GM03348 (cell line): ENCODE measurements at regions not wholly inside any gene's neighbourhood (a gene's known extent, or its start where the extent isn't known, plus 50 kb on each side); places are given as distances from the start of the nearest gene placed in this dataset.
"Not testable (repeated sequence)": the region's sequence is repeated elsewhere in the genome, so short reads cannot be mapped to it uniquely, and the experiment has no call there.

Source experiments
- DNase-seq: peaks from one replicate; pipeline ENCODE4 v3.0.0; 2012; ENCODE audit warnings: low spot score

GRCh38 chr12:127038761-127039160, 1228.2 kb upstream of the TMEM132C start:
- DNase-seq, result no peak

GRCh38 chr12:127041985-127042625, 1224.9 kb upstream of the TMEM132C start:
- DNase-seq, result no peak

- DNase-seq, result no peak
Observed at GRCh38 chr12:127043731-127044130, 1223.2 kb upstream of the TMEM132C start.

- DNase-seq, result no peak
Observed at GRCh38 chr12:127044836-127045235, 1222.1 kb upstream of the TMEM132C start.

- DNase-seq, result no peak
Observed at GRCh38 chr12:127046467-127046866, 1220.5 kb upstream of the TMEM132C start.

- DNase-seq, result no peak
Observed at GRCh38 chr12:127048057-127048456, 1218.9 kb upstream of the TMEM132C start.

- not testable (repeated sequence) for DNase-seq
Observed at GRCh38 chr12:127048525-127048924, 1218.4 kb upstream of the TMEM132C start.

GRCh38 chr12:127051139-127051538, 1215.8 kb upstream of the TMEM132C start:
- DNase-seq, result no peak

- peak; percentile 65 for DNase-seq
Observed at GRCh38 chr12:127052511-127053232, 1214.3 kb upstream of the TMEM132C start.

GRCh38 chr12:127054531-127054930, 1212.4 kb upstream of the TMEM132C start:
- DNase-seq, result peak; percentile 72

GRCh38 chr12:127060310-127060847, 1206.6 kb upstream of the TMEM132C start:
- peak; percentile 66 for DNase-seq

GRCh38 chr12:127060933-127061332, 1206.0 kb upstream of the TMEM132C start:
- DNase-seq, result no peak

- DNase-seq, result no peak
Observed at GRCh38 chr12:127063339-127064072, 1203.5 kb upstream of the TMEM132C start.

GRCh38 chr12:127064207-127064606, 1202.8 kb upstream of the TMEM132C start:
- DNase-seq, result no peak

GRCh38 chr12:127065595-127065994, 1201.4 kb upstream of the TMEM132C start:
- no peak for DNase-seq

- no peak for DNase-seq
Observed at GRCh38 chr12:127070515-127071157, 1196.3 kb upstream of the TMEM132C start.

- DNase-seq, result no peak
Observed at GRCh38 chr12:127074161-127074560, 1192.8 kb upstream of the TMEM132C start.

- DNase-seq, result no peak
Observed at GRCh38 chr12:127075981-127076380, 1191.0 kb upstream of the TMEM132C start.

- DNase-seq, result no peak
Observed at GRCh38 chr12:127077262-127078045, 1189.5 kb upstream of the TMEM132C start.

- DNase-seq, result peak; percentile 43
Observed at GRCh38 chr12:127078577-127079350, 1188.2 kb upstream of the TMEM132C start.

- no peak for DNase-seq
Observed at GRCh38 chr12:127079636-127080035, 1187.3 kb upstream of the TMEM132C start.
